Panc1 (cell line): ENCODE measurements at regions not wholly inside any gene's neighbourhood (a gene's known extent, or its start where the extent isn't known, plus 50 kb on each side); places are given as distances from the start of the nearest gene placed in this dataset.

Experiments used
- ATAC-seq: fragments of 200-7000 bp; cut with Tn5 transposase; 2 replicates; pipeline ENCODE4 v1.9.1; 2020; ENCODE audit warnings: mild to moderate bottlenecking, moderate library complexity
- BruUV-seq: library from RNA; stranded (reverse); fragments of 400-500 nt; replicated peaks from 2 replicates; lab custom pipeline; 2021; lab: Mats Ljungman, UMichigan
- CTCF ChIA-PET: fragments of 300-600 bp; sonication (Branson Sonifier 250); formaldehyde crosslinking; loops from one replicate; lab custom pipeline; 2022; ENCODE audit warnings: antibody characterized with exemption; lab: Charles Lee
- POLR2A ChIA-PET: fragments of 300-600 bp; sonication (Branson Sonifier 250); formaldehyde crosslinking; loops from one replicate; lab custom pipeline; 2022; ENCODE audit warnings: antibody characterized with exemption; lab: Charles Lee
- DNase-seq: peaks from one replicate; pipeline ENCODE4 v3.0.0-alpha.2; 2010; ENCODE audit warnings: low read depth, low spot score
- H3K27ac ChIP-seq: 2 replicates; pipeline ENCODE4 v1.5.1; 2011; ENCODE audit warnings: mild to moderate bottlenecking, low read length, inconsistent platforms
- H3K27me3 ChIP-seq: fragments of 200-500 bp; sonication (Bioruptor generic); 2 replicates; pipeline ENCODE4 v1.6.0; 2014; ENCODE audit warnings: low read length, inconsistent platforms; ENCODE audit not compliant: control insufficient read depth, insufficient read depth
- H3K36me3 ChIP-seq: fragments of 200-500 bp; sonication (Bioruptor generic); 2 replicates; pipeline ENCODE4 v1.5.1; 2014; ENCODE audit warnings: inconsistent platforms, mild to moderate bottlenecking, low read length, moderate library complexity; ENCODE audit not compliant: control insufficient read depth, insufficient read depth
- H3K4me1 ChIP-seq: 2 replicates; pipeline ENCODE4 v1.5.1; 2011; ENCODE audit warnings: inconsistent platforms, mild to moderate bottlenecking, low read length, moderate library complexity; ENCODE audit not compliant: control insufficient read depth, insufficient read depth
- H3K4me3 ChIP-seq, 2 experiments: 2 replicates each; pipeline ENCODE4 v1.5.1; 2011 to 2012; ENCODE audit warnings: low read depth in 2 of 2, low read length in 2 of 2, mild to moderate bottlenecking in 2 of 2, inconsistent platforms in 1 of 2, moderate library complexity in 1 of 2
- H3K9me3 ChIP-seq: fragments of 200-500 bp; sonication (Bioruptor generic); 2 replicates; pipeline ENCODE4 v1.5.1; 2014; ENCODE audit warnings: low read depth, mild to moderate bottlenecking, inconsistent platforms, low read length, moderate library complexity; ENCODE audit not compliant: control insufficient read depth, insufficient read depth
- POLR2AphosphoS5 ChIP-seq: IDR thresholded peaks from 2 replicates; pipeline ENCODE4 v1.6.1; 2012; ENCODE audit warnings: mild to moderate bottlenecking, low read depth, low read length, moderate library complexity
- SIN3A ChIP-seq: IDR thresholded peaks from 2 replicates; pipeline ENCODE4 v1.6.1; 2012; ENCODE audit warnings: low read depth, mild to moderate bottlenecking, low read length, moderate library complexity, borderline replicate concordance; ENCODE audit not compliant: insufficient read depth
- TCF7L2 ChIP-seq: IDR thresholded peaks from 2 replicates; pipeline ENCODE4 v1.6.1; 2011; ENCODE audit warnings: mild to moderate bottlenecking, low read depth, low read length, inconsistent platforms
- in situ Hi-C: cut with HindIII; loops from 2 replicates; pipeline ENCODE4 v1.10.0; 2016; ENCODE audit warnings: low sequenced_read_pairs, low pct_unique_long_range_greater_than_20kb
- intact Hi-C: fragments of 100-400 bp; cut with micrococcal nuclease; formaldehyde crosslinking; loops from one replicate; pipeline ENCODE4 v1.10.0; 2022; ENCODE audit not compliant: unreplicated experiment
- TF ChIP-seq, protein P1 (sequence below): fragments of 450-650 bp; IDR thresholded peaks from 2 replicates; pipeline ENCODE4 v1.5.1; 2017; ENCODE audit warnings: mild to moderate bottlenecking
- TF ChIP-seq, protein P2 (sequence below), 2 experiments: IDR thresholded peaks; 2 replicates each; pipeline ENCODE4 v1.6.1; 2011 to 2012; ENCODE audit warnings: low read depth in 2 of 2, control low read depth in 1 of 2, low read length in 1 of 2, mild to moderate bottlenecking in 1 of 2, moderate library complexity in 1 of 2; ENCODE audit not compliant: insufficient read depth in 1 of 2

- Histone ChIP-seq H3K36me3 (no peaks in the 10 kb centered on the region), H3K4me3 (no peak overlapping the region), H3K4me1 (no peaks in the 10 kb centered on the region), H3K27me3 (no peaks in the 10 kb centered on the region), H3K27ac (no peak overlapping the region), H3K9me3 (no peaks in the 10 kb centered on the region)
- DNase-seq, result no peak
- CTCF ChIA-PET, result no interaction called here
- BruUV-seq, result no TSS peak
- intact Hi-C loops (no loop called here), in situ Hi-C loops (no loop called here)
- TF ChIP-seq SIN3A, result no peak
- TF ChIP-seq, protein P1, sequence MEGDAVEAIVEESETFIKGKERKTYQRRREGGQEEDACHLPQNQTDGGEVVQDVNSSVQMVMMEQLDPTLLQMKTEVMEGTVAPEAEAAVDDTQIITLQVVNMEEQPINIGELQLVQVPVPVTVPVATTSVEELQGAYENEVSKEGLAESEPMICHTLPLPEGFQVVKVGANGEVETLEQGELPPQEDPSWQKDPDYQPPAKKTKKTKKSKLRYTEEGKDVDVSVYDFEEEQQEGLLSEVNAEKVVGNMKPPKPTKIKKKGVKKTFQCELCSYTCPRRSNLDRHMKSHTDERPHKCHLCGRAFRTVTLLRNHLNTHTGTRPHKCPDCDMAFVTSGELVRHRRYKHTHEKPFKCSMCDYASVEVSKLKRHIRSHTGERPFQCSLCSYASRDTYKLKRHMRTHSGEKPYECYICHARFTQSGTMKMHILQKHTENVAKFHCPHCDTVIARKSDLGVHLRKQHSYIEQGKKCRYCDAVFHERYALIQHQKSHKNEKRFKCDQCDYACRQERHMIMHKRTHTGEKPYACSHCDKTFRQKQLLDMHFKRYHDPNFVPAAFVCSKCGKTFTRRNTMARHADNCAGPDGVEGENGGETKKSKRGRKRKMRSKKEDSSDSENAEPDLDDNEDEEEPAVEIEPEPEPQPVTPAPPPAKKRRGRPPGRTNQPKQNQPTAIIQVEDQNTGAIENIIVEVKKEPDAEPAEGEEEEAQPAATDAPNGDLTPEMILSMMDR, result no peak
- TF ChIP-seq, protein P2, sequence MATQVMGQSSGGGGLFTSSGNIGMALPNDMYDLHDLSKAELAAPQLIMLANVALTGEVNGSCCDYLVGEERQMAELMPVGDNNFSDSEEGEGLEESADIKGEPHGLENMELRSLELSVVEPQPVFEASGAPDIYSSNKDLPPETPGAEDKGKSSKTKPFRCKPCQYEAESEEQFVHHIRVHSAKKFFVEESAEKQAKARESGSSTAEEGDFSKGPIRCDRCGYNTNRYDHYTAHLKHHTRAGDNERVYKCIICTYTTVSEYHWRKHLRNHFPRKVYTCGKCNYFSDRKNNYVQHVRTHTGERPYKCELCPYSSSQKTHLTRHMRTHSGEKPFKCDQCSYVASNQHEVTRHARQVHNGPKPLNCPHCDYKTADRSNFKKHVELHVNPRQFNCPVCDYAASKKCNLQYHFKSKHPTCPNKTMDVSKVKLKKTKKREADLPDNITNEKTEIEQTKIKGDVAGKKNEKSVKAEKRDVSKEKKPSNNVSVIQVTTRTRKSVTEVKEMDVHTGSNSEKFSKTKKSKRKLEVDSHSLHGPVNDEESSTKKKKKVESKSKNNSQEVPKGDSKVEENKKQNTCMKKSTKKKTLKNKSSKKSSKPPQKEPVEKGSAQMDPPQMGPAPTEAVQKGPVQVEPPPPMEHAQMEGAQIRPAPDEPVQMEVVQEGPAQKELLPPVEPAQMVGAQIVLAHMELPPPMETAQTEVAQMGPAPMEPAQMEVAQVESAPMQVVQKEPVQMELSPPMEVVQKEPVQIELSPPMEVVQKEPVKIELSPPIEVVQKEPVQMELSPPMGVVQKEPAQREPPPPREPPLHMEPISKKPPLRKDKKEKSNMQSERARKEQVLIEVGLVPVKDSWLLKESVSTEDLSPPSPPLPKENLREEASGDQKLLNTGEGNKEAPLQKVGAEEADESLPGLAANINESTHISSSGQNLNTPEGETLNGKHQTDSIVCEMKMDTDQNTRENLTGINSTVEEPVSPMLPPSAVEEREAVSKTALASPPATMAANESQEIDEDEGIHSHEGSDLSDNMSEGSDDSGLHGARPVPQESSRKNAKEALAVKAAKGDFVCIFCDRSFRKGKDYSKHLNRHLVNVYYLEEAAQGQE (IDR thresholded peaks at IDR 0.05; ENCODE audit: insufficient read depth in 1 of 2, low read depth in 2 of 2, low read length in 1 of 2), result no peak
- no peak for TF ChIP-seq TCF7L2
- no peak for TF ChIP-seq POLR2AphosphoS5
- no peak for ATAC-seq
- POLR2A ChIA-PET, result no interaction called here
Measured at GRCh38 chr16:7160093-7160492, 172.6 kb upstream of the RBFOX1 start.

DNA sequence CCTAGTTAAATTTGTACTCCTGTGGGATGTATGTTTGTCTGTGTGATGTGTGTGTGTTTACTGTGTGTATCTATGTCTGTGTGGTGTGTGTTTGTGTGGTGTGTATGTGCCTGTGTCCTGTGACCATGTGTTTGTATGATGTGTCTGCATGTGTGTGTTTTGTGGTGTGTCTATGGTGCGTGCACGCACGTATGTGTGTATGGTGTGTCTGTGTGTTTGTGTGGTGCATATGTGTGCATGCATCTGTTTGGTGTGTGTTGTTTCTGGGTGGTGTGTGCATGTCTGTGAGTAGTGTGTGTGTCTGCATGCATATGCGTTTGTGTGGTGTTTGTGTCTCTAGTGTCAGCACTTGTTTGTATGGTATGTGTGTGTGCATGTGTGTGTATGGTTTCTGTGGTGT is 174.2 kb upstream of the RBFOX1 start:
- in situ Hi-C loops (no loop called here), intact Hi-C loops (no loop called here)
- Histone ChIP-seq H3K9me3 (no peaks in the 10 kb centered on the region), H3K36me3 (no peaks in the 10 kb centered on the region), H3K27ac (no peak overlapping the region), H3K27me3 (no peaks in the 10 kb centered on the region), H3K4me1 (no peaks in the 10 kb centered on the region), H3K4me3 (no peak overlapping the region)
- no peak for TF ChIP-seq TCF7L2
- TF ChIP-seq, protein P1, result no peak
- TF ChIP-seq POLR2AphosphoS5, result no peak
- no peak for TF ChIP-seq SIN3A
- TF ChIP-seq, protein P2 (IDR thresholded peaks at IDR 0.05; ENCODE audit: insufficient read depth in 1 of 2, low read depth in 2 of 2, low read length in 1 of 2), result no peak
- ChIA-PET CTCF (no interaction called here), POLR2A (no interaction called here)
- DNase-seq (no peak), ATAC-seq (no peak)
- no TSS peak for BruUV-seq
